ENCODE measurements at regions not wholly inside any gene's neighbourhood (a gene's known extent, or its start where the extent isn't known, plus 50 kb on each side); places are given as distances from the start of the nearest gene placed in this dataset.

DNA sequence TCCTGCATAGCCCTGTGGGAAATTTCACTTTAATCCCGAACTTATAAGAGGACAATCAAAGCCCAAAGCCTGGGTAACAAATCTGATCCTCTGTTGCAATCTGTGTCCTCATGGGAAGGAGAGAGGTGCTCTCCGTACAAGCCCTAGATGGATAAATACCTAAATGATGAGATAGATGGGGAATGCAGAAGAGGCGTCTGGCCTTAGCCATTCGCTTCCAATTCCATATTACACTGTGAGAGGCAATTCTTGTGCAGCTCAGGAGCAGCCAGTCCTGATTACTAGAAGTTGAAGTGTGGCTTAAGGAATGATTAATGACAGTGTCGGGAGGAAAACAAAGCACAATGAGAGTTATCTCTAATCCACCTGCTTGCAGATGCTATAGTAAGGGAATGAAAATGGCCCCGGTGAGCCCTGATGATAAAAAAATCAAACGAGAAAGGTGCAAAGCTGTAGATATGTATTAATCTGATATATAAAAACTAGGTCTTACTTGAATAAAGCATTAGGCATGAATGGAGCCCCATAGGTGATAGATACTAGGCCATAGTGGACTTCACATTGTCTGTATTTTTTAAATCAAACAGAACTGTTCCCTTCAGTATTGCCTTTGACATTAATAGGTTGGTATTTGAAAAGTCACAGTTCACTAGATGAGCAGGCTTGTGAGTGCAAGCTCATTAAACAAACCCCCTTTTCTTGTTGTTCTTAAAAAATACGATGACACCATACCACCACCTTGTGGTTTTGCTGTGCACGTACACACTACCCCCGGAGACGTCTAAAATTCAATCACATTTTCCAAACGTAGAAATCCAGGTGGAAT lies 54.2 kb upstream of the TMCO5A start:
- no peak for DNase-seq

DNA sequence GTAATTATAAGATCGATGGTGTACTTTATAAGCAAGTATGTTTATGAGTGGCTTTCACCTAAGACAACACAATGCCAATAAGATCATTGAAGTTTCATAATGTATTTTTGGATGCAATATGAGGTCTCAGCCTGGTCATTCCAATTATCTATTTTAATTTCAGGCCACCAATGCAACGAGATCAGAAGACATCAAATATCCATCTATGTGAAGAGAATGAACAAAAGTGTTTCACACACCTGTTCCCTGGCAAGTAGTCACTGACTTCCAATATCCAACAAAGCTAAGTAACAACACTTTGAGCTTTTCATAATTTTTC lies 53.6 kb upstream of the TMCO5A start:
- no peak for DNase-seq

DNA sequence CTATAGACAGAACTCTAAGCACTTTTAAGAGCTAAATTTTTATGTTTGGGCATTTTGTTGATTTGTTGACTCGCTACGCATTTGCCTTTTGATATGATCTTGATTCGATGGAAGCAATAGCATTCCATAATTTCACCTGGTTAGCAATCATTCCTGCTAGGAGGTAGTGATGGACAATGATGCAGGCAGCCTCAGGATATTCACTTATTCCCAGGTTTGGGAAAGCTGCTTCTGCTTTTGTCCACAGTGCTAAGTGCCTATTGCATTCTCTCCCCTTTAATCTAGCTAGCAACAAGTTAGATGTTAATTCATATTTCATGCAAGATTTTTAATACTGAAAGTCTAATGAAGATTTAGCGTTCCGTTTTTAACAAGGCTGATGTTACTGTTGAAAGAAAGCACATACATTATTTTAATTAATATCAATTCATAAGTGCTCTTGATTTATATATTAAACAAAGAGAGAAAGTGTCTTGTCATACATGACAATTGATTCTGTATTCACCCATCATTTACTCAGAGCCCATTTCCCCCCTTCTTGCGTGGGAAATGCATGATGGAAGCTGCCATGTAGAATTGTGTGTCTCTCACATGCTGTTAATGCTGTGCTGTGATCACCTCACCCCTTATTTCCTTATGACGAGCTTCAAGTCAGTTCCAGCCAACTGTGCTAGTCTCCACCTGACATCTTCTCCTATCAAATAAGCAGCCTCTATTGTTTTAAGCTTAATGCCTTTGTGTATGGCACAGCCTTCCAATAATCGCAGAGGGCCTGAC lies 53.0 kb upstream of the TMCO5A start:
- no peak for DNase-seq

DNA sequence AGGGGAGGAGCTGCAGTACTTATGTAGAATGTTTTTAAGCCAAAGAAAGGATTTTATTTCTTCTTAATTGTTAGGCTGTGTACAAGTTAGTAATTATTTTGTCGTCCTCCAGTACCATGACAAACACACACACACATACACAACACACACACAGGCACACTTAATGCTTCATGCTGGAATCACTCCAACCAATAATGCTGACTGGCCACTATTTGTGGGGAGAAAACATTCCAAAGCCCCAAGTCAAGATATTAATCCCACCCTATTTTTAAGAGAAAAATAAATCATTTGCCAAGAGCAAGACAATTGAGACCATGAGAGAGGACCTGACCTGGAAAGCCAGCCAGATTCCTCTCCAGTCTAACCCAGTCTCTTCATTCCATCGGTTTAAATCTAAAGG lies 51.8 kb upstream of the TMCO5A start:
- DNase-seq: no peak
